GM12878 (cell line): ENCODE measurements at regions not wholly inside any gene's neighbourhood (a gene's known extent, or its start where the extent isn't known, plus 50 kb on each side); places are given as distances from the start of the nearest gene placed in this dataset.

ENCODE experiments used
- ATAC-seq: fragments of 200-7000 bp; cut with Tn5 transposase; 3 replicates; pipeline ENCODE4 v1.9.1; 2020; ENCODE audit warnings: mild to moderate bottlenecking, moderate library complexity
- BruUV-seq: library from RNA; stranded (reverse); fragments of 400-500 nt; replicated peaks from 2 replicates; lab custom pipeline; 2021; lab: Mats Ljungman, UMichigan
- CTCF ChIA-PET: fragments of 300-600 bp; sonication (Branson Sonifier 250); formaldehyde crosslinking; extraction: SDS; loops from one replicate; lab custom pipeline; 2021; ENCODE audit warnings: inconsistent platforms; lab: Yijun Ruan, JAX
- POLR2A ChIA-PET: fragments of 350-600 bp; formaldehyde crosslinking; extraction: SDS; loops from one replicate; lab custom pipeline; 2021; ENCODE audit warnings: inconsistent platforms; lab: Charles Lee
- RAD21 ChIA-PET: fragments of 300-600 bp; sonication (Branson Sonifier 250); formaldehyde crosslinking; loops from one replicate; lab custom pipeline; 2023; ENCODE audit warnings: antibody characterized with exemption; ENCODE audit not compliant: unreplicated experiment; lab: Charles Lee
- SMC1A ChIA-PET: fragments of 300-600 bp; sonication (Branson Sonifier 250); formaldehyde crosslinking; loops from one replicate; lab custom pipeline; 2023; ENCODE audit not compliant: unreplicated experiment, uncharacterized antibody; lab: Charles Lee
- DNase-seq: peaks from one replicate; pipeline ENCODE4 v3.0.0-alpha.2; 2011; ENCODE audit warnings: low read depth, low spot score
- FAIRE-seq: peaks from 3 replicates; lab custom pipeline; 2011; peaks lifted over from hg19 to GRCh38; lab: Jason Lieb, UNC
- H2AFZ ChIP-seq: 2 replicates; pipeline ENCODE4 v1.6.0; 2011; ENCODE audit warnings: low read depth, low read length, control low read depth; ENCODE audit not compliant: control insufficient read depth
- H3K27ac ChIP-seq: 2 replicates; pipeline ENCODE4 v1.5.1; 2011; ENCODE audit warnings: control low read depth; ENCODE audit not compliant: control insufficient read depth, insufficient read depth
- H3K27me3 ChIP-seq, 2 experiments: replicated peaks in 1 of 2; 2 replicates each; pipeline versions ENCODE4 v1.6.0 to v1.6.1; 2011; ENCODE audit warnings: low read length in 1 of 2; ENCODE audit not compliant: control insufficient read depth in 2 of 2, insufficient read depth in 2 of 2
- H3K36me3 ChIP-seq, 2 experiments: 2 replicates each; pipeline ENCODE4 v1.5.1; 2011; ENCODE audit warnings: low read length in 1 of 2; ENCODE audit not compliant: control insufficient read depth in 2 of 2, insufficient read depth in 2 of 2
- H3K4me1 ChIP-seq: 2 replicates; pipeline ENCODE4 v1.6.1; 2011; ENCODE audit warnings: mild to moderate bottlenecking, low read length, moderate library complexity, mixed read lengths; ENCODE audit not compliant: control insufficient read depth, insufficient read depth
- H3K4me2 ChIP-seq: 2 replicates; pipeline ENCODE4 v1.6.0; 2011; ENCODE audit warnings: control low read depth; ENCODE audit not compliant: control insufficient read depth, insufficient read depth
- H3K4me3 ChIP-seq: fragments of 200-600 bp; sonication (generic); 2 replicates; pipeline ENCODE4 v1.5.1; 2016
- H3K79me2 ChIP-seq: 2 replicates; pipeline ENCODE4 v1.6.0; 2011; ENCODE audit warnings: low read length; ENCODE audit not compliant: control insufficient read depth, insufficient read depth
- H3K9ac ChIP-seq: 2 replicates; pipeline ENCODE4 v1.8.0; 2011; ENCODE audit warnings: low read length, control low read depth, mixed read lengths; ENCODE audit not compliant: control insufficient read depth, insufficient read depth
- H3K9me3 ChIP-seq: replicated peaks from 3 replicates; pipeline ENCODE4 v1.5.1; 2011; ENCODE audit warnings: mild to moderate bottlenecking, low read length; ENCODE audit not compliant: control insufficient read depth, insufficient read depth
- H4K20me1 ChIP-seq: 2 replicates; pipeline ENCODE4 v1.6.0; 2011; ENCODE audit not compliant: control insufficient read depth, insufficient read depth
- E2F8 ChIP-seq: fragments of 450-650 bp; IDR thresholded peaks from 2 replicates; pipeline ENCODE4 v1.6.1; 2018; ENCODE audit warnings: mild to moderate bottlenecking, low read depth, moderate library complexity; ENCODE audit not compliant: partially characterized antibody
- EP300 ChIP-seq, 2 experiments: fragments of 150-350 bp in 1 of 2; IDR thresholded peaks; 2 replicates each; pipeline ENCODE4 v1.6.1; 2011 to 2012; ENCODE audit warnings: low read depth in 2 of 2, low read length in 2 of 2, borderline replicate concordance in 1 of 2, improper control_type of control experiment in 1 of 2, inconsistent platforms in 1 of 2; ENCODE audit not compliant: control insufficient read depth in 1 of 2
- ETV6 ChIP-seq, 2 experiments: fragments of 450-650 bp in 1 of 2; IDR thresholded peaks in 1 of 2; conservative IDR thresholded peaks in 1 of 2; 2 replicates each; pipeline ENCODE4 v1.6.1; 2014; ENCODE audit warnings: antibody characterized with exemption in 1 of 2, borderline replicate concordance in 1 of 2, low read depth in 1 of 2, mild to moderate bottlenecking in 1 of 2, moderate library complexity in 1 of 2
- FOS ChIP-seq: IDR thresholded peaks from 3 replicates; pipeline ENCODE4 v1.6.1; 2011; ENCODE audit warnings: borderline replicate concordance; ENCODE audit not compliant: insufficient read length; ENCODE audit errors: extremely low read depth
- HDGF ChIP-seq: fragments of 450-650 bp; IDR thresholded peaks from 2 replicates; pipeline ENCODE4 v1.6.1; 2016; ENCODE audit warnings: antibody characterized with exemption
- IKZF2 ChIP-seq, 2 experiments: fragments of 450-650 bp; IDR thresholded peaks; 2 replicates each; pipeline ENCODE4 v1.6.1; 2017; ENCODE audit warnings: mild to moderate bottlenecking in 2 of 2, moderate library complexity in 2 of 2
- NFYA ChIP-seq: IDR thresholded peaks from 2 replicates; pipeline ENCODE4 v1.6.1; 2011; ENCODE audit warnings: low read depth, mild to moderate bottlenecking, low read length, improper control_type of control experiment, borderline replicate concordance
- RFX5 ChIP-seq: IDR thresholded peaks from 2 replicates; pipeline ENCODE4 v1.6.1; 2011; ENCODE audit warnings: low read depth, low read length, improper control_type of control experiment
- TCF3 ChIP-seq: IDR thresholded peaks from 2 replicates; pipeline ENCODE4 v1.6.1; 2012; ENCODE audit warnings: low read depth, mild to moderate bottlenecking, low read length, borderline replicate concordance; ENCODE audit not compliant: insufficient read depth
- ZNF24 ChIP-seq: fragments of 450-650 bp; IDR thresholded peaks from 2 replicates; pipeline ENCODE4 v1.6.1; 2017; ENCODE audit warnings: antibody characterized with exemption, mild to moderate bottlenecking
- WGBS: methylation state at CpG from one replicate; pipeline ENCODE4 v1.1.6; 2016; ENCODE audit warnings: low lambda C conversion rate; ENCODE audit not compliant: insufficient replicate concordance, insufficient coverage; ENCODE audit errors: missing lambda C conversion rate; 5-methylcytosine and 5-hydroxymethylcytosine counted together
- in situ Hi-C: fragments of 300-500 bp; cut with MboI; formaldehyde crosslinking; loops from 9 replicates; pipeline ENCODE4 v1.14.3; 2018; ENCODE audit warnings: mixed read lengths
- intact Hi-C: fragments of 100-400 bp; cut with micrococcal nuclease; formaldehyde crosslinking; loops from one replicate; pipeline ENCODE4 v1.14.2; 2022; ENCODE audit not compliant: unreplicated experiment
- TF ChIP-seq, protein P1 (sequence below): IDR thresholded peaks from 2 replicates; pipeline ENCODE4 v1.6.1; 2012; ENCODE audit warnings: low read length, inconsistent platforms
- TF ChIP-seq, protein P2 (sequence below): fragments of 450-650 bp; IDR thresholded peaks from 2 replicates; pipeline ENCODE4 v1.6.1; 2016; ENCODE audit warnings: mild to moderate bottlenecking, moderate library complexity, borderline replicate concordance

GRCh38 chr5:19406576-19407365, 581.2 kb downstream of the CDH18 start:
- in situ Hi-C loops (no loop called here), intact Hi-C loops (no loop called here)
- ChIA-PET CTCF (no interaction called here), SMC1A (no interaction called here), RAD21 (no interaction called here), POLR2A (no interaction called here)
- BruUV-seq, result no TSS peak
- Histone ChIP-seq H3K27me3 (no peaks in the 10 kb centered on the region), H3K79me2 (no peaks in the 10 kb centered on the region), H3K27ac (no peak overlapping the region), H3K4me3 (no peak overlapping the region), H4K20me1 (no peaks in the 10 kb centered on the region), H3K36me3 (no peaks in the 10 kb centered on the region), H2AFZ (no peak overlapping the region), H3K9me3 (no peaks in the 10 kb centered on the region), H3K4me1 (no peaks in the 10 kb centered on the region), H3K4me2 (no peak overlapping the region), H3K9ac (no peak overlapping the region)
- no peak for ATAC-seq
- WGBS, result 2% methylated on average over 3 of the region's 3 CpGs
- no peak for DNase-seq
- FAIRE-seq, result no peak
- no peak for TF ChIP-seq ETV6 (conservative IDR thresholded peaks at IDR 0.05 in 1 of 2, IDR thresholded peaks at IDR 0.05 in 1 of 2; ENCODE audit: borderline replicate concordance in 1 of 2, low read depth in 1 of 2)
- TF ChIP-seq IKZF2 (IDR thresholded peaks at IDR 0.05), result no peak
- TF ChIP-seq E2F8, result no peak
- TF ChIP-seq, protein P1, sequence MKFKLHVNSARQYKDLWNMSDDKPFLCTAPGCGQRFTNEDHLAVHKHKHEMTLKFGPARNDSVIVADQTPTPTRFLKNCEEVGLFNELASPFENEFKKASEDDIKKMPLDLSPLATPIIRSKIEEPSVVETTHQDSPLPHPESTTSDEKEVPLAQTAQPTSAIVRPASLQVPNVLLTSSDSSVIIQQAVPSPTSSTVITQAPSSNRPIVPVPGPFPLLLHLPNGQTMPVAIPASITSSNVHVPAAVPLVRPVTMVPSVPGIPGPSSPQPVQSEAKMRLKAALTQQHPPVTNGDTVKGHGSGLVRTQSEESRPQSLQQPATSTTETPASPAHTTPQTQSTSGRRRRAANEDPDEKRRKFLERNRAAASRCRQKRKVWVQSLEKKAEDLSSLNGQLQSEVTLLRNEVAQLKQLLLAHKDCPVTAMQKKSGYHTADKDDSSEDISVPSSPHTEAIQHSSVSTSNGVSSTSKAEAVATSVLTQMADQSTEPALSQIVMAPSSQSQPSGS, result no peak
- TF ChIP-seq EP300 (IDR thresholded peaks at IDR 0.05; ENCODE audit: borderline replicate concordance in 1 of 2, control insufficient read depth in 1 of 2, low read depth in 2 of 2, low read length in 2 of 2), result no peak
- no peak for TF ChIP-seq ZNF24
- TF ChIP-seq, protein P2, sequence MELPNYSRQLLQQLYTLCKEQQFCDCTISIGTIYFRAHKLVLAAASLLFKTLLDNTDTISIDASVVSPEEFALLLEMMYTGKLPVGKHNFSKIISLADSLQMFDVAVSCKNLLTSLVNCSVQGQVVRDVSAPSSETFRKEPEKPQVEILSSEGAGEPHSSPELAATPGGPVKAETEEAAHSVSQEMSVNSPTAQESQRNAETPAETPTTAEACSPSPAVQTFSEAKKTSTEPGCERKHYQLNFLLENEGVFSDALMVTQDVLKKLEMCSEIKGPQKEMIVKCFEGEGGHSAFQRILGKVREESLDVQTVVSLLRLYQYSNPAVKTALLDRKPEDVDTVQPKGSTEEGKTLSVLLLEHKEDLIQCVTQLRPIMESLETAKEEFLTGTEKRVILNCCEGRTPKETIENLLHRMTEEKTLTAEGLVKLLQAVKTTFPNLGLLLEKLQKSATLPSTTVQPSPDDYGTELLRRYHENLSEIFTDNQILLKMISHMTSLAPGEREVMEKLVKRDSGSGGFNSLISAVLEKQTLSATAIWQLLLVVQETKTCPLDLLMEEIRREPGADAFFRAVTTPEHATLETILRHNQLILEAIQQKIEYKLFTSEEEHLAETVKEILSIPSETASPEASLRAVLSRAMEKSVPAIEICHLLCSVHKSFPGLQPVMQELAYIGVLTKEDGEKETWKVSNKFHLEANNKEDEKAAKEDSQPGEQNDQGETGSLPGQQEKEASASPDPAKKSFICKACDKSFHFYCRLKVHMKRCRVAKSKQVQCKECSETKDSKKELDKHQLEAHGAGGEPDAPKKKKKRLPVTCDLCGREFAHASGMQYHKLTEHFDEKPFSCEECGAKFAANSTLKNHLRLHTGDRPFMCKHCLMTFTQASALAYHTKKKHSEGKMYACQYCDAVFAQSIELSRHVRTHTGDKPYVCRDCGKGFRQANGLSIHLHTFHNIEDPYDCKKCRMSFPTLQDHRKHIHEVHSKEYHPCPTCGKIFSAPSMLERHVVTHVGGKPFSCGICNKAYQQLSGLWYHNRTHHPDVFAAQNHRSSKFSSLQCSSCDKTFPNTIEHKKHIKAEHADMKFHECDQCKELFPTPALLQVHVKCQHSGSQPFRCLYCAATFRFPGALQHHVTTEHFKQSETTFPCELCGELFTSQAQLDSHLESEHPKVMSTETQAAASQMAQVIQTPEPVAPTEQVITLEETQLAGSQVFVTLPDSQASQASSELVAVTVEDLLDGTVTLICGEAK, result no peak
- TF ChIP-seq TCF3, result no peak
- no peak for TF ChIP-seq FOS
- no peak for TF ChIP-seq NFYA
- no peak for TF ChIP-seq RFX5
- no peak for TF ChIP-seq HDGF
